HFF-Myc (cell line): ENCODE measurements at regions not wholly inside any gene's neighbourhood (a gene's known extent, or its start where the extent isn't known, plus 50 kb on each side); places are given as distances from the start of the nearest gene placed in this dataset.
A peak's percentile ranks its signal among the peaks of the same experiment; 100 is the strongest.

ENCODE experiments used
- DNase-seq: peaks from one replicate; pipeline ENCODE4 v3.0.0-alpha.2; 2011; ENCODE audit warnings: low read depth; ENCODE audit errors: extremely low read depth
- H3K4me3 ChIP-seq: replicated peaks from 2 replicates; pipeline ENCODE4 v1.5.1; 2011; ENCODE audit warnings: low read depth, mild to moderate bottlenecking, control low read depth, low read length
- CTCF ChIP-seq: IDR thresholded peaks from 2 replicates; pipeline ENCODE4 v1.5.1; 2012; ENCODE audit warnings: mild to moderate bottlenecking, low read depth, low read length, control low read depth; ENCODE audit errors: missing control alignments

GRCh38 chr10:91023700-91024398, 103.0 kb upstream of the ANKRD1 start:
- no peak for TF ChIP-seq CTCF
- no peak overlapping the region for H3K4me3 ChIP-seq
- DNase-seq: no peak

GRCh38 chr10:91024541-91024940, 103.7 kb upstream of the ANKRD1 start:
- no peak overlapping the region for H3K4me3 ChIP-seq
- DNase-seq: no peak
- TF ChIP-seq CTCF: no peak

- no peak for DNase-seq
- no peak overlapping the region for H3K4me3 ChIP-seq
- no peak for TF ChIP-seq CTCF
Measured at GRCh38 chr10:91032611-91033206, 111.8 kb upstream of the ANKRD1 start.

GRCh38 chr10:91033324-91033950, 112.5 kb upstream of the ANKRD1 start:
- no peak overlapping the region for H3K4me3 ChIP-seq

GRCh38 chr10:91034042-91034441, 113.2 kb upstream of the ANKRD1 start:
- no peak overlapping the region for H3K4me3 ChIP-seq
- TF ChIP-seq CTCF: no peak
- no peak for DNase-seq

More at GRCh38 chr10:91033324-91033950, 112.5 kb upstream of the ANKRD1 start:
- TF ChIP-seq CTCF: no peak
- no peak for DNase-seq

- TF ChIP-seq CTCF: no peak
- peak; percentile 51 for DNase-seq
Measured at GRCh38 chr10:91034494-91035159, 113.7 kb upstream of the ANKRD1 start.

More at GRCh38 chr10:91034494-91035159, 113.7 kb upstream of the ANKRD1 start:
- H3K4me3 ChIP-seq: no peak overlapping the region
